H1 (cell line): ENCODE measurements at regions not wholly inside any gene's neighbourhood (a gene's known extent, or its start where the extent isn't known, plus 50 kb on each side); places are given as distances from the start of the nearest gene placed in this dataset.

Experiments used
- ATF2 ChIP-seq: IDR thresholded peaks from 2 replicates; pipeline ENCODE4 v1.6.1; 2012; ENCODE audit warnings: low read length, inconsistent platforms
- ATF3 ChIP-seq: IDR thresholded peaks from 2 replicates; pipeline ENCODE4 v1.6.1; 2011; ENCODE audit warnings: low read depth, mild to moderate bottlenecking, low read length; ENCODE audit not compliant: insufficient read depth
- CBX5 ChIP-seq: fragments of 300-800, 300-1000 bp; sonication (generic); IDR thresholded peaks from 2 replicates; pipeline ENCODE4 v1.7.1; 2016; ENCODE audit warnings: antibody characterized with exemption, low read length, low read depth
- CHD7 ChIP-seq: fragments of 300-600 bp; sonication (generic); IDR thresholded peaks from 2 replicates; pipeline ENCODE4 v1.7.1; 2012; ENCODE audit warnings: low read length, moderate library complexity, mild to moderate bottlenecking, inconsistent platforms; ENCODE audit not compliant: insufficient replicate concordance
- SRF ChIP-seq: IDR thresholded peaks from 2 replicates; pipeline ENCODE4 v1.6.1; 2011; ENCODE audit warnings: mild to moderate bottlenecking, low read depth, low read length, moderate library complexity

- TF ChIP-seq ATF2 (no peak), ATF3 (no peak), CBX5 (no peak), CHD7 (no peak), SRF (no peak)
These were observed 170.9 kb upstream of the PDE3A start (continued) for GRCh38 chr12:20197411-20197810.
